PC-3 (cell line): ENCODE measurements at regions not wholly inside any gene's neighbourhood (a gene's known extent, or its start where the extent isn't known, plus 50 kb on each side); places are given as distances from the start of the nearest gene placed in this dataset.

Experiments used
- EZH2phosphoT487 ChIP-seq: fragments of 300-600 bp; sonication (generic); IDR thresholded peaks from 2 replicates; pipeline ENCODE4 v1.6.1; 2018; ENCODE audit warnings: mild to moderate bottlenecking, antibody characterized with exemption, low read length, borderline replicate concordance
- TF ChIP-seq, protein P1 (sequence below): fragments of 300-600 bp; sonication (generic); conservative IDR thresholded peaks from 2 replicates; pipeline ENCODE4 v1.5.1; 2017; ENCODE audit warnings: antibody characterized with exemption, low read depth, mild to moderate bottlenecking, low read length

GRCh38 chr5:124477577-124477976, 268.9 kb downstream of the ZNF608 start:
- TF ChIP-seq, protein P1, sequence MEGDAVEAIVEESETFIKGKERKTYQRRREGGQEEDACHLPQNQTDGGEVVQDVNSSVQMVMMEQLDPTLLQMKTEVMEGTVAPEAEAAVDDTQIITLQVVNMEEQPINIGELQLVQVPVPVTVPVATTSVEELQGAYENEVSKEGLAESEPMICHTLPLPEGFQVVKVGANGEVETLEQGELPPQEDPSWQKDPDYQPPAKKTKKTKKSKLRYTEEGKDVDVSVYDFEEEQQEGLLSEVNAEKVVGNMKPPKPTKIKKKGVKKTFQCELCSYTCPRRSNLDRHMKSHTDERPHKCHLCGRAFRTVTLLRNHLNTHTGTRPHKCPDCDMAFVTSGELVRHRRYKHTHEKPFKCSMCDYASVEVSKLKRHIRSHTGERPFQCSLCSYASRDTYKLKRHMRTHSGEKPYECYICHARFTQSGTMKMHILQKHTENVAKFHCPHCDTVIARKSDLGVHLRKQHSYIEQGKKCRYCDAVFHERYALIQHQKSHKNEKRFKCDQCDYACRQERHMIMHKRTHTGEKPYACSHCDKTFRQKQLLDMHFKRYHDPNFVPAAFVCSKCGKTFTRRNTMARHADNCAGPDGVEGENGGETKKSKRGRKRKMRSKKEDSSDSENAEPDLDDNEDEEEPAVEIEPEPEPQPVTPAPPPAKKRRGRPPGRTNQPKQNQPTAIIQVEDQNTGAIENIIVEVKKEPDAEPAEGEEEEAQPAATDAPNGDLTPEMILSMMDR: no peak
- no peak for TF ChIP-seq EZH2phosphoT487
